Ovary (tissue), 7 donors: ENCODE measurements at regions not wholly inside any gene's neighbourhood (a gene's known extent, or its start where the extent isn't known, plus 50 kb on each side); places are given as distances from the start of the nearest gene placed in this dataset.

ENCODE experiments used
- DNase-seq, 5 donors: peaks; one replicate each; pipeline ENCODE4 v3.0.0-alpha.2; 2019 to 2020
- H3K27ac ChIP-seq, 2 donors: fragments of 200-600 bp; one replicate each; pipeline versions ENCODE4 v1.5.1 to v1.8.0; 2019 to 2022
- H3K27me3 ChIP-seq: fragments of 200-600 bp; one replicate; pipeline ENCODE4 v1.8.0; 2022
- H3K36me3 ChIP-seq: fragments of 200-600 bp; sonication (generic); one replicate; pipeline ENCODE4 v1.5.1; 2019
- H3K4me1 ChIP-seq: one replicate; pipeline ENCODE4 v1.8.1; 2013; ENCODE audit warnings: mild to moderate bottlenecking, moderate library complexity; ENCODE audit not compliant: insufficient read depth
- H3K4me3 ChIP-seq: fragments of 200-600 bp; sonication (generic); one replicate; pipeline ENCODE4 v1.5.1; 2017
- H3K9me3 ChIP-seq, 2 donors: fragments of 200-600 bp in 1 of 2; sonication (generic) in 1 of 2; one replicate each; pipeline versions ENCODE4 v1.5.1 to v1.8.1; 2013 to 2019; ENCODE audit warnings: mild to moderate bottlenecking in 1 of 2, moderate library complexity in 1 of 2
- CTCF ChIP-seq, 3 donors: fragments of 450-650 bp in 2 of 3; fragments of 200-600 bp in 1 of 3; IDR thresholded peaks; one replicate each; pipeline versions ENCODE4 v1.5.1 to v1.8.0; 2016 to 2022; ENCODE audit warnings: antibody characterized with exemption in 3 of 3, mild to moderate bottlenecking in 1 of 3
- EP300 ChIP-seq: sonication (generic); formaldehyde crosslinking; IDR thresholded peaks from one replicate; pipeline ENCODE4 v1.6.1; 2017; ENCODE audit warnings: antibody characterized with exemption
- POLR2A ChIP-seq: fragments of 450-650 bp; IDR thresholded peaks from one replicate; pipeline ENCODE4 v1.6.1; 2017; ENCODE audit warnings: antibody characterized with exemption, mild to moderate bottlenecking, moderate library complexity
- WGBS, 3 donors: extraction: QIAGEN DNeasy Blood & Tissue Kit in 1 of 3; methylation state at CpG; one replicate each; pipeline versions ENCODE4 v1.1.5 to v1.1.7; 2013 to 2017; 5-methylcytosine and 5-hydroxymethylcytosine counted together
- intact Hi-C, 4 donors: fragments of 100-400 bp; cut with DNase I; formaldehyde crosslinking; loops; one replicate each; pipeline versions ENCODE4 v1.11.0 to v1.15.1; 2022 to 2023
- donor health status: DM: no; HTN: no; CAD: no; lungs with moderate emphysema.
- donor health status: DM: no; HTN: no; CAD: no.
- donor health status: Bipolar disorder and iron deficiency.
- donor health status: DM: no; HTN: no; CAD: no.
- donor health status: DM: yes; HTN: yes; CAD: no.

DNA sequence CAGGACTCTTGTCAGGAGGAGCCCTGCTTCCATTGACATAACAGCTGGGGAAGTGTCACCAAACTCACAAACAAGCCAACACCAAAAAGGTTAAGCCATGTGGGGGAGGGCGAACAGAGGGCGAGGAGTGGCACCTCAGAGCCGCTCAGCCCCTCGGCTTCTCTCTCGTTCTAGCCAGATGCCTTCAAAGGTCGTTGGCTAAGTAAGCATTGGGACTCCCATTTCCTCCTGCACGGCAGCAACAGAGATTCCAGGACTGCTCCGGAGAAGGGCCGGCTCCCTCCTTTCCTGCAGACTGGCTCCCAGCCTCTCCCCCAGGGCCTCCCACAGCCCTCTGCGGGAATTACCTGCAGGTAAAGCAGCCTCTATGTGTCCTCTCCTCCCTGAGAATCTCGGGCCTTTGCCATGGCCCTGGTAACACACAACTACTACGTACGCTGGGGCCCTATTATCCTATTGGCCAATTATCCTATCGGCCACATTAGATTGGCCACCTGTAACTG lies 52.1 kb upstream of the RNU6ATAC start:
- peak; percentile 5 to 38 (median 20) for DNase-seq
- H3K4me1 ChIP-seq, result peaks cover 21% of the 10 kb centered on the region
- no peak for TF ChIP-seq POLR2A
- no peak for TF ChIP-seq CTCF (IDR thresholded peaks at IDR 0.05)
- no peak for TF ChIP-seq EP300
- H3K4me3 ChIP-seq, result no peak overlapping the region
- intact Hi-C loops, result no loop called here
- no peak overlapping the region for H3K27ac ChIP-seq
- 55 to 72% (median 57%) methylated on average over 14 of the region's 14 CpGs for WGBS, 3 donors
- no peaks in the 10 kb centered on the region for H3K27me3 ChIP-seq
- no peaks in the 10 kb centered on the region for H3K9me3 ChIP-seq
- no peaks in the 10 kb centered on the region for H3K36me3 ChIP-seq

DNA sequence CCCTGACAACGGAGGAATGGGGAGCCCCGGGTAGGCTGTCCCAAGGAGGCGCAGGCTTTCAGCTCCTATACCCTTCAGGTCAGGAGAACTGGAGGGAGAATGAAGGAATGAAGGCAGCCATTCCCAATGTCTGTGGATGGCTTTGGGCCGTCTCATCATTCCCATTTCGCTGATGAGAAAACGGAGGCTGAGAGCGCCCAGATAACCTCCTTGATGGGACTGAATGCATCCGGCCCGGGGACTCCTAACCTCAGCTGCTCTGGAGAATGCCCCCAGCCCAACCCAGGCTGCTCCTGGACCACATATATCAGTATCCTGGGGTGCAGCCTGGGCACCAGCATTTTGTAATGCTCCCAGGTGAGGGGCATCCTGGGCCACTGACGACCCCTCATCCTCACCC lies 52.6 kb upstream of the RNU6ATAC start:
- H3K4me1 ChIP-seq, result peaks cover 21% of the 10 kb centered on the region
- intact Hi-C loops, result no loop called here
- no peaks in the 10 kb centered on the region for H3K9me3 ChIP-seq
- peak in 2 of 5 donors; percentile 12 to 20 for DNase-seq
- H3K4me3 ChIP-seq, result no peak overlapping the region
- no peak overlapping the region for H3K27ac ChIP-seq
- TF ChIP-seq CTCF (IDR thresholded peaks at IDR 0.05) (no peak), POLR2A (no peak), EP300 (no peak)
- H3K36me3 ChIP-seq, result no peaks in the 10 kb centered on the region
- 89 to 94% (median 90%) methylated on average over 10 of the region's 10 CpGs for WGBS, 3 donors
- no peaks in the 10 kb centered on the region for H3K27me3 ChIP-seq

GRCh38 chr9:134217431-134218210 lies 53.3 kb upstream of the RNU6ATAC start:
- no peaks in the 10 kb centered on the region for H3K27me3 ChIP-seq
- TF ChIP-seq POLR2A, result no peak
- TF ChIP-seq CTCF (IDR thresholded peaks at IDR 0.05), result no peak
- no peak for TF ChIP-seq EP300
- H3K36me3 ChIP-seq, result no peaks in the 10 kb centered on the region
- peak in 2 of 5 donors; percentile 11 to 18 for DNase-seq
- WGBS, 3 donors, result 91 to 93% (median 92%) methylated on average over 10 of the region's 10 CpGs
- no peak overlapping the region for H3K27ac ChIP-seq
- intact Hi-C loops, result no loop called here
- H3K9me3 ChIP-seq, result no peaks in the 10 kb centered on the region
- H3K4me1 ChIP-seq, result peaks cover 23% of the 10 kb centered on the region
- no peak overlapping the region for H3K4me3 ChIP-seq

DNA sequence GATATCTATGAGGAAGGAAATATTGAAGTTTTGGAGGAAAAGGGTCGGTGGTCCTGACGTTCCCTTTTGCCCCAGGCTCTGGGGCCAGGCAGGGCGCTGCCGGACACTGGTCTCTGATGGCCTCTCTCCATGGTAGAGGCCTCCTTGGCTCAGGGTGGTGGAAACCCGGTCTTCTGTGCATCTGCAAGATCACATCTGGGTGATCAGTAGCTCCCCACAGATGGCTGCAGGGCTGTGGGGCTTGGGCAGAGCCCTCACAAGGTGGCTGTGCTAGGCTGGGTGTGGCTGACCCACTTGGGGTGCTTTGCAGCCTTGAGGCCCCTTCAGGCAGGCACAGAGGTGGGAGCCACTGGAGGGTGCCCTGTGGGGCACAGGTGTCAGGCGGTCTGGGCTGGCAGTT lies 53.9 kb upstream of the RNU6ATAC start:
- WGBS, 3 donors, result 93 to 95% (median 93%) methylated on average over 6 of the region's 6 CpGs
- Histone ChIP-seq H3K27me3 (no peaks in the 10 kb centered on the region), H3K4me1 (peaks cover 29% of the 10 kb centered on the region), H3K9me3 (no peaks in the 10 kb centered on the region), H3K27ac (no peak overlapping the region), H3K4me3 (no peak overlapping the region), H3K36me3 (no peaks in the 10 kb centered on the region)
- TF ChIP-seq EP300 (no peak), POLR2A (no peak), CTCF (IDR thresholded peaks at IDR 0.05) (no peak)
- peak in 3 of 5 donors; percentile 10 to 24 (median 13) for DNase-seq
- intact Hi-C loops, result no loop called here
